Endothelial cell of umbilical vein (primary cell): ENCODE measurements at regions not wholly inside any gene's neighbourhood (a gene's known extent, or its start where the extent isn't known, plus 50 kb on each side); places are given as distances from the start of the nearest gene placed in this dataset.

Source experiments
- BruUV-seq: library from RNA; stranded (reverse); fragments of 400-500 nt; replicated peaks from 2 replicates; lab custom pipeline; 2021; lab: Mats Ljungman, UMichigan
- CTCF ChIA-PET: fragments of 300-600, 350-600 bp; sonication (Branson Sonifier 250); formaldehyde crosslinking; loops from one replicate; lab custom pipeline; 2021; ENCODE audit warnings: antibody characterized with exemption, inconsistent platforms; lab: Charles Lee
- POLR2A ChIA-PET: fragments of 300-600, 350-600 bp; sonication (Branson Sonifier 250); formaldehyde crosslinking; loops from one replicate; lab custom pipeline; 2021; ENCODE audit warnings: antibody characterized with exemption, inconsistent platforms; lab: Charles Lee
- DNase-seq: peaks from one replicate; pipeline ENCODE4 v3.0.0-alpha.2; 2011; ENCODE audit warnings: low read depth, low spot score
- FAIRE-seq: peaks from 2 replicates; lab custom pipeline; 2011; peaks lifted over from hg19 to GRCh38; lab: Jason Lieb, UNC
- H2AFZ ChIP-seq: 2 replicates; pipeline ENCODE4 v1.6.0; 2012; ENCODE audit warnings: low read depth, low read length, control low read depth, inconsistent platforms
- H3K27ac ChIP-seq: 2 replicates; pipeline ENCODE4 v1.5.1; 2011; ENCODE audit warnings: low read depth, mild to moderate bottlenecking, control low read depth, low read length, moderate library complexity; ENCODE audit not compliant: insufficient read depth
- H3K27me3 ChIP-seq, 2 experiments: 2 replicates each; pipeline versions ENCODE4 v1.6.0 to v1.6.1; 2011; ENCODE audit warnings: low read length in 2 of 2, mixed read lengths in 1 of 2; ENCODE audit not compliant: control insufficient read depth in 2 of 2, insufficient read depth in 2 of 2
- H3K36me3 ChIP-seq, 2 experiments: 2 replicates in 1 of 2; 3 replicates in 1 of 2; pipeline ENCODE4 v1.5.1; 2011; ENCODE audit warnings: low read length in 2 of 2, mild to moderate bottlenecking in 1 of 2, moderate library complexity in 1 of 2; ENCODE audit not compliant: control insufficient read depth in 2 of 2, insufficient read depth in 2 of 2; ENCODE audit errors: extremely low read depth in 1 of 2
- H3K4me1 ChIP-seq: 3 replicates; pipeline ENCODE4 v1.5.1; 2011; ENCODE audit warnings: mild to moderate bottlenecking, low read length; ENCODE audit not compliant: control insufficient read depth, insufficient read depth; ENCODE audit errors: extremely low read depth
- H3K4me2 ChIP-seq: 2 replicates; pipeline ENCODE4 v1.6.1; 2011; ENCODE audit warnings: low read length, control low read depth, mixed read lengths; ENCODE audit not compliant: insufficient read depth
- H3K4me3 ChIP-seq, 3 experiments: fragments of 200-600 bp in 1 of 3; sonication (generic), shearing (Covaris generic) in 1 of 3; replicated peaks in 1 of 3; 2 replicates each; pipeline ENCODE4 v1.5.1; 2011 to 2016; ENCODE audit warnings: control low read depth in 3 of 3, low read length in 3 of 3, mild to moderate bottlenecking in 2 of 3, inconsistent platforms in 1 of 3, low read depth in 1 of 3, moderate library complexity in 1 of 3; ENCODE audit not compliant: insufficient read depth in 1 of 3
- H3K79me2 ChIP-seq: 2 replicates; pipeline ENCODE4 v1.6.0; 2012; ENCODE audit warnings: low read length, inconsistent platforms; ENCODE audit not compliant: control insufficient read depth, insufficient read depth
- H3K9ac ChIP-seq: replicated peaks from 2 replicates; pipeline ENCODE3; 2011; ENCODE audit warnings: low read length, control low read depth; ENCODE audit not compliant: insufficient read depth; ENCODE audit errors: extremely low read depth
- H3K9me1 ChIP-seq: replicated peaks from 3 replicates; pipeline ENCODE4 v1.6.0; 2011; ENCODE audit warnings: mild to moderate bottlenecking, low read length; ENCODE audit not compliant: control insufficient read depth, insufficient read depth; ENCODE audit errors: extremely low read depth
- H3K9me3 ChIP-seq: replicated peaks from 2 replicates; pipeline ENCODE4 v1.5.1; 2012; ENCODE audit warnings: low read length, inconsistent platforms; ENCODE audit not compliant: control insufficient read depth, insufficient read depth
- H4K20me1 ChIP-seq: replicated peaks from 2 replicates; pipeline ENCODE3; 2011; ENCODE audit warnings: mild to moderate bottlenecking, low read length; ENCODE audit not compliant: control insufficient read depth, insufficient read depth; ENCODE audit errors: extremely low read depth
- CTCF ChIP-seq, 2 donors: IDR thresholded peaks; 1 replicate in 1 of 2; 2 replicates in 1 of 2; pipeline ENCODE4 v1.5.1; 2011; ENCODE audit warnings: low read length in 2 of 2, mild to moderate bottlenecking in 2 of 2, moderate library complexity in 2 of 2, control low read depth in 1 of 2, inconsistent platforms in 1 of 2, low read depth in 1 of 2; ENCODE audit not compliant: insufficient read depth in 1 of 2; ENCODE audit errors: extremely low read depth in 1 of 2
- EZH2 ChIP-seq: IDR thresholded peaks from 2 replicates; pipeline ENCODE4 v1.6.1; 2012; ENCODE audit warnings: borderline replicate concordance, low read depth, mild to moderate bottlenecking, moderate library complexity, low read length, inconsistent platforms; ENCODE audit not compliant: severe bottlenecking
- FOS ChIP-seq: IDR thresholded peaks from 2 replicates; pipeline ENCODE4 v1.6.1; 2011; ENCODE audit warnings: mild to moderate bottlenecking, low read length, moderate library complexity, borderline replicate concordance; ENCODE audit not compliant: insufficient read depth
- GATA2 ChIP-seq: IDR thresholded peaks from 2 replicates; pipeline ENCODE4 v1.7.0; 2011; ENCODE audit warnings: low read depth, mild to moderate bottlenecking, moderate library complexity, mixed read lengths, low read length; ENCODE audit not compliant: insufficient read length, insufficient read depth
- JUN ChIP-seq: IDR thresholded peaks from 2 replicates; pipeline ENCODE4 v1.6.1; 2011; ENCODE audit warnings: borderline replicate concordance, low read depth; ENCODE audit not compliant: insufficient read length, insufficient read depth
- MAX ChIP-seq: IDR thresholded peaks from 2 replicates; pipeline ENCODE4 v1.6.1; 2011; ENCODE audit not compliant: insufficient read depth, insufficient read length
- MYC ChIP-seq: IDR thresholded peaks from one replicate; pipeline ENCODE4 v1.6.1; 2011; ENCODE audit warnings: mild to moderate bottlenecking, low read depth, low read length
- POLR2A ChIP-seq: IDR thresholded peaks from 2 replicates; pipeline ENCODE4 v1.6.1; 2012; ENCODE audit warnings: low read depth, mild to moderate bottlenecking, control low read depth, low read length
- POLR2AphosphoS5 ChIP-seq: IDR thresholded peaks from 2 replicates; pipeline ENCODE4 v1.6.1; 2012; ENCODE audit warnings: low read depth, mild to moderate bottlenecking, control low read depth, low read length, moderate library complexity; ENCODE audit not compliant: insufficient read depth
- dilution Hi-C: fragments of 300-500 bp; cut with MboI; formaldehyde crosslinking; loops from one replicate; pipeline ENCODE4 v1.15.0; 2019; ENCODE audit warnings: low sequenced_read_pairs; ENCODE audit not compliant: extremely low pct_ligation_motif_present
- intact Hi-C: fragments of 100-400 bp; cut with micrococcal nuclease; formaldehyde crosslinking; loops from one replicate; pipeline ENCODE4 v1.10.0; 2022

- FAIRE-seq (no peak), DNase-seq (no peak)
- no peaks in the 10 kb centered on the region for H4K20me1 ChIP-seq
- TF ChIP-seq GATA2 (no peak), MAX (no peak)
- peaks cover under 1% of the 10 kb centered on the region for H3K9me3 ChIP-seq
- H3K4me2 ChIP-seq, result no peak overlapping the region
- no peak overlapping the region for H3K4me3 ChIP-seq
- H3K27me3 ChIP-seq, result no peaks in the 10 kb centered on the region
- H3K36me3 ChIP-seq, result no peaks in the 10 kb centered on the region
- no peak overlapping the region for H2AFZ ChIP-seq
- dilution Hi-C loops (no loop called here), intact Hi-C loops (no loop called here)
- H3K4me1 ChIP-seq, result no peaks in the 10 kb centered on the region
- ChIA-PET CTCF (no interaction called here), POLR2A (no interaction called here)
- no TSS peak for BruUV-seq
- no peaks in the 10 kb centered on the region for H3K79me2 ChIP-seq
- H3K27ac ChIP-seq, result no peak overlapping the region
- H3K9me1 ChIP-seq, result no peaks in the 10 kb centered on the region
- H3K9ac ChIP-seq, result no peak overlapping the region
Measured at GRCh38 chr16:17858061-17858460, 387.3 kb upstream of the XYLT1 start.

- Histone ChIP-seq H3K4me1 (no peaks in the 10 kb centered on the region), H3K9me3 (peaks cover 5% of the 10 kb centered on the region), H3K9ac (no peak overlapping the region), H4K20me1 (no peaks in the 10 kb centered on the region), H3K27ac (no peak overlapping the region), H3K9me1 (no peaks in the 10 kb centered on the region), H3K27me3 (no peaks in the 10 kb centered on the region), H3K36me3 (no peaks in the 10 kb centered on the region), H3K4me2 (no peak overlapping the region), H2AFZ (no peak overlapping the region), H3K4me3 (no peak overlapping the region), H3K79me2 (no peaks in the 10 kb centered on the region)
- TF ChIP-seq POLR2AphosphoS5, result no peak
- TF ChIP-seq MYC, result no peak
- TF ChIP-seq MAX, result no peak
- TF ChIP-seq EZH2, result no peak
- no peak for TF ChIP-seq FOS
- no peak for TF ChIP-seq POLR2A
- no peak for TF ChIP-seq CTCF (IDR thresholded peaks at IDR 0.05; ENCODE audit: extremely low read depth in 1 of 2, insufficient read depth in 1 of 2, low read depth in 1 of 2, low read length in 2 of 2)
- TF ChIP-seq GATA2, result no peak
- no peak for TF ChIP-seq JUN
- dilution Hi-C loops, result no loop called here
- POLR2A ChIA-PET, result no interaction called here
- CTCF ChIA-PET, result no interaction called here
- DNase-seq, result no peak
- BruUV-seq, result no TSS peak
- FAIRE-seq, result no peak
- intact Hi-C loops, result no loop called here
Measured at GRCh38 chr16:17853958-17854357, 383.2 kb upstream of the XYLT1 start.
